Lung (tissue), 11 donors: ENCODE measurements at regions not wholly inside any gene's neighbourhood (a gene's known extent, or its start where the extent isn't known, plus 50 kb on each side); places are given as distances from the start of the nearest gene placed in this dataset.

ENCODE experiments used
- ATAC-seq: fragments of 200-7000 bp; cut with Tn5 transposase; one replicate; pipeline ENCODE4 v1.9.1; 2020; ENCODE audit warnings: moderate number of reproducible peaks; ENCODE audit not compliant: insufficient read depth, low FRiP score
- DNase-seq, 3 donors: peaks; one replicate each; pipeline ENCODE4 v3.0.0-alpha.2; 2013 to 2017
- H3K27ac ChIP-seq, 2 donors: one replicate each; pipeline ENCODE4 v1.5.1; 2013; ENCODE audit warnings: mild to moderate bottlenecking in 2 of 2, moderate library complexity in 2 of 2, control low read depth in 1 of 2, inconsistent platforms in 1 of 2, low read depth in 1 of 2, low read length in 1 of 2
- H3K27me3 ChIP-seq, 3 donors: one replicate each; pipeline ENCODE4 v1.5.1; 2013; ENCODE audit warnings: low read length in 2 of 3; ENCODE audit not compliant: control insufficient read depth in 3 of 3, insufficient read depth in 3 of 3
- H3K36me3 ChIP-seq, 4 donors: one replicate each; pipeline ENCODE4 v1.5.1; 2013; ENCODE audit warnings: low read length in 4 of 4, mild to moderate bottlenecking in 1 of 4, moderate library complexity in 1 of 4; ENCODE audit not compliant: control insufficient read depth in 4 of 4, insufficient read depth in 4 of 4
- H3K4me1 ChIP-seq, 5 donors: one replicate each; pipeline ENCODE4 v1.5.1; 2013; ENCODE audit warnings: low read length in 5 of 5, mild to moderate bottlenecking in 2 of 5, moderate library complexity in 1 of 5; ENCODE audit not compliant: control insufficient read depth in 5 of 5, insufficient read depth in 5 of 5
- H3K4me3 ChIP-seq: one replicate; pipeline ENCODE4 v1.5.1; 2013; ENCODE audit warnings: mild to moderate bottlenecking, control low read depth, moderate library complexity
- H3K9ac ChIP-seq, 2 donors: one replicate each; pipeline ENCODE4 v1.5.1; 2013; ENCODE audit warnings: low read length in 2 of 2, control low read depth in 1 of 2; ENCODE audit not compliant: insufficient read depth in 1 of 2
- H3K9me3 ChIP-seq, 4 donors: one replicate each; pipeline ENCODE4 v1.5.1; 2013; ENCODE audit warnings: low read length in 3 of 4, mild to moderate bottlenecking in 1 of 4, moderate library complexity in 1 of 4; ENCODE audit not compliant: control insufficient read depth in 4 of 4, insufficient read depth in 3 of 4
- CTCF ChIP-seq: IDR thresholded peaks from 2 replicates; pipeline ENCODE4 v1.5.1; 2012; ENCODE audit warnings: mild to moderate bottlenecking; ENCODE audit errors: control extremely low read depth, extremely low read depth
- WGBS, 2 donors: extraction: QIAGEN DNeasy Blood & Tissue Kit; methylation state at CpG; one replicate each; pipeline ENCODE4 v1.1.7; 2013; 5-methylcytosine and 5-hydroxymethylcytosine counted together
- donor health status: control.
- donor health status: control.
- donor health status: Bipolar disorder and iron deficiency.
- donor health status: healthy.
- donor health status: DM: yes; HTN: yes; CAD: no.

GRCh38 chr5:120955795-120956194, 491.7 kb downstream of the PRR16 start:
- no peaks in the 10 kb centered on the region for H3K27me3 ChIP-seq
- no peak overlapping the region for H3K4me3 ChIP-seq
- no peak for ATAC-seq
- H3K36me3 ChIP-seq: no peaks in the 10 kb centered on the region
- H3K9me3 ChIP-seq: peaks cover 0 to 10% (median 6%) of the 10 kb centered on the region in 4 donors
- DNase-seq: no peak
- no peak for TF ChIP-seq CTCF
- H3K9ac ChIP-seq: no peak overlapping the region
- no peak overlapping the region for H3K27ac ChIP-seq
- H3K4me1 ChIP-seq: no peaks in the 10 kb centered on the region

DNA sequence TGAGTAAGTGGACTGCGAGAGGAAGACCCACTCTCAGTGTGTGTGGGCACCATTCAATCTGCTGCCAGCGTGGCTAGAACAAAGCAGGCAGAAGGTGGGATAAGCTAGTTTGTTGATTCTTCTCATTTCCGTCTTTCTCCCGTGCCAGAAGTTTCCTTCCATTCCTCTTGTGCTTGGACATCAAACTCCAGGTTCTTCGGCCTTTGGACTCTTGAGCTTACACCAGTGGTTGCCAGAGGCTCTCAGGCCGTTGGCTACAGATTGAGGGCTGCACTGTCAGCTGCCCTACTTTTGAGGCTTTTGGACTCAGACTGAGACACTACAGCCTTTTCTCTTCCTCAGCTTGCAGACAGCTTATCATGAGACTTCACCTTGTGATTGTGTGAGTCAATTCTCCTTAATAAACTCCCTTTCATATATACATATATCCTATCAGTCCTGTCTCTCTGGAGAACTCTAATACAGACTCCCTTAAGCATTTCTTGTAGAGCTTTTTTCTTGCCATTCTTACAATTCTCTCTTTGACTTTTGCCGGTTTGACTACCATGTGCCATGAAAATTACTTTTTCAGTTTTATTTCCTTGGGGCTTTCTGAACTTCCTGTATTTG, 494.9 kb downstream of the PRR16 start:
- H3K9ac ChIP-seq: no peak overlapping the region
- peaks cover 0 to 4% (median 1%) of the 10 kb centered on the region in 4 donors for H3K9me3 ChIP-seq
- no peak for TF ChIP-seq CTCF
- 78 to 90% methylated on average over 7 of the region's 7 CpGs for WGBS, 2 donors
- H3K27ac ChIP-seq: no peak overlapping the region
- H3K27me3 ChIP-seq: no peaks in the 10 kb centered on the region
- no peaks in the 10 kb centered on the region for H3K36me3 ChIP-seq
- no peaks in the 10 kb centered on the region for H3K4me1 ChIP-seq
- no peak for DNase-seq
- no peak for ATAC-seq
- H3K4me3 ChIP-seq: no peak overlapping the region

DNA sequence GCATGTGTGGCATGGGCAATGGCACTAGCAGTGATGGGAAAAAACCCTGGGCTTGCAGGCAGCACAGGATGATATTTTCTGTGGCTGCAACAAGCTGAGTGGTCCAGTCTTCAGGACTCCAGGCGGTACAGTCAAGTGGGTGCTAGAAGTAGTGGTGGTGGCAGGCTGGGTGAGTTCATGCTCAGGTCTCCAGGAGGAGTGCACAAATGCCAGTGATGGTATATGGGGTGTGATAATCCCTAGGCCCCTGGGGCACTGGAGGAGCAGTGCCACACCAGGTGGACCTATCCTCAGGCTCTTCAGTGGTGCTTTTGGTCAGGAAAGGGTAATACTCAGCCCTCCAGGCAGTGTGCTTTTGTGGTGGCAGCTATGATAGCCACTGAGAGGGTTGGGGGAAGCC, 496.4 kb downstream of the PRR16 start:
- Histone ChIP-seq H3K9me3 (peaks cover 0 to 4% (median 0%) of the 10 kb centered on the region in 4 donors), H3K4me1 (no peaks in the 10 kb centered on the region), H3K27ac (no peak overlapping the region), H3K27me3 (no peaks in the 10 kb centered on the region), H3K36me3 (no peaks in the 10 kb centered on the region), H3K9ac (no peak overlapping the region), H3K4me3 (no peak overlapping the region)
- ATAC-seq (no peak), DNase-seq (no peak)
- 79 to 88% methylated on average over 1 of the region's 1 CpG for WGBS, 2 donors
- TF ChIP-seq CTCF: no peak

- Histone ChIP-seq H3K27ac (no peak overlapping the region), H3K4me3 (no peak overlapping the region), H3K9ac (no peak overlapping the region), H3K4me1 (no peaks in the 10 kb centered on the region), H3K36me3 (no peaks in the 10 kb centered on the region), H3K9me3 (no peaks in the 10 kb centered on the region), H3K27me3 (peaks cover 0 to 3% (median 0%) of the 10 kb centered on the region in 3 donors)
- DNase-seq (no peak), ATAC-seq (no peak)
- no peak for TF ChIP-seq CTCF
Observed at GRCh38 chr5:120967366-120967765, 503.3 kb downstream of the PRR16 start.
